Esophagus muscularis mucosa (tissue), 4 donors: ENCODE measurements at regions not wholly inside any gene's neighbourhood (a gene's known extent, or its start where the extent isn't known, plus 50 kb on each side); places are given as distances from the start of the nearest gene placed in this dataset.

Experiments used
- DNase-seq: peaks from one replicate; pipeline ENCODE4 v3.0.0-alpha.2; 2017; ENCODE audit errors: extremely low spot score
- H3K27ac ChIP-seq, 4 donors: fragments of 200-600 bp; sonication (generic); replicated peaks in 1 of 4; 1 replicate in 3 of 4; 2 replicates in 1 of 4; pipeline ENCODE4 v1.5.1; 2016 to 2019; ENCODE audit warnings: mild to moderate bottlenecking in 1 of 4
- H3K27me3 ChIP-seq, 4 donors: fragments of 200-600 bp; sonication (generic); one replicate each; pipeline versions ENCODE4 v1.5.1 to v1.6.0; 2016 to 2019
- H3K36me3 ChIP-seq, 4 donors: fragments of 200-600 bp; sonication (generic); one replicate each; pipeline ENCODE4 v1.5.1; 2016 to 2019
- H3K4me1 ChIP-seq, 4 donors: fragments of 200-600 bp; sonication (generic); one replicate each; pipeline ENCODE4 v1.5.1; 2016 to 2019
- H3K4me3 ChIP-seq, 4 donors: fragments of 200-600 bp; sonication (generic); 1 replicate in 2 of 4; 2 replicates in 2 of 4; pipeline ENCODE4 v1.5.1; 2016 to 2019; ENCODE audit warnings: mild to moderate bottlenecking in 4 of 4, moderate library complexity in 1 of 4
- H3K9me3 ChIP-seq, 4 donors: fragments of 200-600 bp; sonication (generic); 1 replicate in 3 of 4; 2 replicates in 1 of 4; pipeline ENCODE4 v1.5.1; 2016 to 2019
- CTCF ChIP-seq, 3 experiments: fragments of 200-600 bp in 2 of 3; fragments of 450-650 bp in 1 of 3; sonication (generic) in 2 of 3; IDR thresholded peaks; one replicate each; pipeline ENCODE4 v1.5.1; 2017 to 2019; ENCODE audit warnings: antibody characterized with exemption in 3 of 3, mild to moderate bottlenecking in 2 of 3, moderate library complexity in 1 of 3
- EP300 ChIP-seq: sonication (generic); formaldehyde crosslinking; IDR thresholded peaks from one replicate; pipeline ENCODE4 v1.6.1; 2017; ENCODE audit warnings: antibody characterized with exemption
- POLR2A ChIP-seq: fragments of 450-650 bp; IDR thresholded peaks from one replicate; pipeline ENCODE4 v1.6.1; 2017; ENCODE audit warnings: antibody characterized with exemption, moderate library complexity, mild to moderate bottlenecking, low read depth
- POLR2AphosphoS5 ChIP-seq, 2 donors: sonication (generic); formaldehyde crosslinking; IDR thresholded peaks; one replicate each; pipeline ENCODE4 v1.6.1; 2017; ENCODE audit warnings: antibody characterized with exemption in 2 of 2
- WGBS: methylation state at CpG from one replicate; pipeline ENCODE4 v1.1.5; 2018; 5-methylcytosine and 5-hydroxymethylcytosine counted together
- intact Hi-C: fragments of 100-400 bp; cut with DNase I; formaldehyde crosslinking; loops from one replicate; pipeline ENCODE4 v1.15.1; 2023

DNA sequence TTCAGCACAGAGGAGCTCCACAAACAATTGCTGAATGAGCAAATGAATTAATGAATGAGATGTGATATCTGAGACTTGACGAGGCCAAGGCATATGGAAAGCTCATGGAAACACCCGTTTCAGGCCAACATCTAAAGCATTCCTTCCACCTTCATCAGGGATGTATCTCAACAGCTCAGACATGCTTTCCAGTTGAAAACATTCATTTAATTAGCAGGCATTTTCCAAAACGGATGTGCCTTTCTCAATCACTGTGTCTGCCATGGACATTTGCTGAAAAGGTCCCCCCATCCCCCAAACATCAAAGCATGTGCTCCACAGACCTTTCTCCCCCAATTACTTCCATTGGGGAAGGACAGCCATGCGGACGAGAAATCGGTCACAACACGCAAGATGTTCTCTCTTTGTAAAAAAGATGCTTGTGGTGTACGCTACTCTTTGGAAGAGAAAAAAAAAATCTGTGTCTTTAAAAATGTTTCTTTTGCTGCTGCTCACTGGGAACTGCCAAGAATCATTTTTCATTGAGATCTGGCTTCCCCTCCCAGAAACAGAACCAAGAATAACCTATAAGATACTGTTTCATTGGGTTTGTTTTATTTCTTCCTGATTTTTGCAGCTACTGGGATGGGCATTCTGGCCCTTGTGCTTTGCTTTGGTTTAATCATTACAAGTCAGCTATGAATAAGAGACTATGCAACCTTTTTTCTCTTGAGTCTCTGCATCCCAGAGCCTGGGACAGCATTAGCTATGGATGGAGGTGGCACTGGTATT lies 528.2 kb downstream of the MED13L start:
- DNase-seq = no peak
- Histone ChIP-seq H3K27ac (no peak overlapping the region), H3K4me1 (peaks cover 0 to 5% (median 0%) of the 10 kb centered on the region in 4 donors), H3K4me3 (no peak overlapping the region), H3K27me3 (peaks cover 0 to 31% (median 0%) of the 10 kb centered on the region in 4 donors), H3K36me3 (no peaks in the 10 kb centered on the region), H3K9me3 (peaks cover 0 to 6% (median under 1%) of the 10 kb centered on the region in 4 donors)
- intact Hi-C loops = no loop called here
- 54% methylated on average over 8 of the region's 8 CpGs for WGBS
- TF ChIP-seq EP300 (no peak), POLR2A (no peak), POLR2AphosphoS5 (IDR thresholded peaks at IDR 0.05) (no peak), CTCF (IDR thresholded peaks at IDR 0.05) (no peak)

- 67% methylated on average over 9 of the region's 9 CpGs for WGBS
- H3K9me3 ChIP-seq = peaks cover 0 to 7% (median 3%) of the 10 kb centered on the region in 4 donors
- DNase-seq = no peak
- H3K4me1 ChIP-seq = no peaks in the 10 kb centered on the region
- H3K4me3 ChIP-seq = no peak overlapping the region
- H3K27ac ChIP-seq = no peak overlapping the region
- intact Hi-C loops = no loop called here
- TF ChIP-seq EP300 (no peak), CTCF (IDR thresholded peaks at IDR 0.05) (no peak), POLR2A (no peak), POLR2AphosphoS5 (IDR thresholded peaks at IDR 0.05) (no peak)
- peaks cover 0 to 46% (median 0%) of the 10 kb centered on the region in 4 donors for H3K27me3 ChIP-seq
- H3K36me3 ChIP-seq = no peaks in the 10 kb centered on the region
Observed at GRCh38 chr12:115740586-115741155, 536.8 kb downstream of the MED13L start.

GRCh38 chr12:115737895-115738294 lies 539.6 kb downstream of the MED13L start:
- 84% methylated on average over 2 of the region's 2 CpGs for WGBS

GRCh38 chr12:115736360-115736759 lies 541.1 kb downstream of the MED13L start:
- no peaks in the 10 kb centered on the region for H3K9me3 ChIP-seq
- whole genome bisulfite sequencing = 94% methylated on average over 3 of the region's 3 CpGs
- DNase-seq = no peak
- TF ChIP-seq EP300 (no peak), POLR2AphosphoS5 (IDR thresholded peaks at IDR 0.05) (no peak), POLR2A (no peak), CTCF (IDR thresholded peaks at IDR 0.05) (no peak)
- no peak overlapping the region for H3K4me3 ChIP-seq
- no peak overlapping the region for H3K27ac ChIP-seq
- intact Hi-C loops = no loop called here
- peaks cover 0 to 21% (median 0%) of the 10 kb centered on the region in 4 donors for H3K27me3 ChIP-seq
- H3K36me3 ChIP-seq = no peaks in the 10 kb centered on the region
- no peaks in the 10 kb centered on the region for H3K4me1 ChIP-seq

More at GRCh38 chr12:115737895-115738294, 539.6 kb downstream of the MED13L start:
- no peak for TF ChIP-seq CTCF (IDR thresholded peaks at IDR 0.05)
- no peak for TF ChIP-seq EP300
- TF ChIP-seq POLR2A = no peak
- no peak for TF ChIP-seq POLR2AphosphoS5 (IDR thresholded peaks at IDR 0.05)
- no peak for DNase-seq
- intact Hi-C loops = no loop called here
- no peaks in the 10 kb centered on the region for H3K9me3 ChIP-seq
- H3K27me3 ChIP-seq = peaks cover 0 to 30% (median 0%) of the 10 kb centered on the region in 4 donors
- no peak overlapping the region for H3K27ac ChIP-seq
- H3K36me3 ChIP-seq = no peaks in the 10 kb centered on the region
- no peak overlapping the region for H3K4me3 ChIP-seq
- H3K4me1 ChIP-seq = no peaks in the 10 kb centered on the region
